Esophagus muscularis mucosa (tissue), 4 donors: ENCODE measurements at regions not wholly inside any gene's neighbourhood (a gene's known extent, or its start where the extent isn't known, plus 50 kb on each side); places are given as distances from the start of the nearest gene placed in this dataset.

Source experiments
- DNase-seq: peaks from one replicate; pipeline ENCODE4 v3.0.0-alpha.2; 2017; ENCODE audit errors: extremely low spot score
- H3K27ac ChIP-seq, 4 donors: fragments of 200-600 bp; sonication (generic); replicated peaks in 1 of 4; 1 replicate in 3 of 4; 2 replicates in 1 of 4; pipeline ENCODE4 v1.5.1; 2016 to 2019; ENCODE audit warnings: mild to moderate bottlenecking in 1 of 4
- H3K27me3 ChIP-seq, 4 donors: fragments of 200-600 bp; sonication (generic); one replicate each; pipeline versions ENCODE4 v1.5.1 to v1.6.0; 2016 to 2019
- H3K36me3 ChIP-seq, 4 donors: fragments of 200-600 bp; sonication (generic); one replicate each; pipeline ENCODE4 v1.5.1; 2016 to 2019
- H3K4me1 ChIP-seq, 4 donors: fragments of 200-600 bp; sonication (generic); one replicate each; pipeline ENCODE4 v1.5.1; 2016 to 2019
- H3K4me3 ChIP-seq, 4 donors: fragments of 200-600 bp; sonication (generic); 1 replicate in 2 of 4; 2 replicates in 2 of 4; pipeline ENCODE4 v1.5.1; 2016 to 2019; ENCODE audit warnings: mild to moderate bottlenecking in 4 of 4, moderate library complexity in 1 of 4
- H3K9me3 ChIP-seq, 4 donors: fragments of 200-600 bp; sonication (generic); 1 replicate in 3 of 4; 2 replicates in 1 of 4; pipeline ENCODE4 v1.5.1; 2016 to 2019
- EP300 ChIP-seq: sonication (generic); formaldehyde crosslinking; IDR thresholded peaks from one replicate; pipeline ENCODE4 v1.6.1; 2017; ENCODE audit warnings: antibody characterized with exemption
- POLR2A ChIP-seq: fragments of 450-650 bp; IDR thresholded peaks from one replicate; pipeline ENCODE4 v1.6.1; 2017; ENCODE audit warnings: antibody characterized with exemption, moderate library complexity, mild to moderate bottlenecking, low read depth
- POLR2AphosphoS5 ChIP-seq, 2 donors: sonication (generic); formaldehyde crosslinking; IDR thresholded peaks; one replicate each; pipeline ENCODE4 v1.6.1; 2017; ENCODE audit warnings: antibody characterized with exemption in 2 of 2
- WGBS: methylation state at CpG from one replicate; pipeline ENCODE4 v1.1.5; 2018; 5-methylcytosine and 5-hydroxymethylcytosine counted together
- intact Hi-C: fragments of 100-400 bp; cut with DNase I; formaldehyde crosslinking; loops from one replicate; pipeline ENCODE4 v1.15.1; 2023
- TF ChIP-seq, protein P1 (sequence below), 3 experiments: fragments of 200-600 bp in 2 of 3; fragments of 450-650 bp in 1 of 3; sonication (generic) in 2 of 3; IDR thresholded peaks; one replicate each; pipeline ENCODE4 v1.5.1; 2017 to 2019; ENCODE audit warnings: antibody characterized with exemption in 3 of 3, mild to moderate bottlenecking in 2 of 3, moderate library complexity in 1 of 3

DNA sequence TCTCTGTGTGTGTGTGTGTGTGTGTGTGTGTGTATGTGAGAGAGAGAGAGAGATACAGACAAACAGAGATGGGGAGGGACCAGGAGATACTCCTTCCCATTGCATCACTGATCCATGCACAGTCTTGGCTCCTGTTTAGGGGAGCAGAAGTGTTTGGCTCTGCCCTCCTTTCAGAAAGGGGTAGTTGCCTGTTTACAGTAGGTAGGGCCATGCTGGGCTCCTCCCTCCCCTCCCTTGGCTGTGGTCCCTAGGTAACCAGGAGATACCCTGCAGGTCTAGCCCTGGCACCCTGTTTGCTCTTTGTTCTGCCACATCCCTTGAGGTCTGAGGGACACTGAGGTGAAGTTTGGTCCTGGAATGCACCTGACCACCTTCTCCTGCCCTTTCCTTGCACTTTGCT lies 95.3 kb downstream of the RAMP3 start:
- H3K4me1 ChIP-seq: no peaks in the 10 kb centered on the region
- TF ChIP-seq, protein P1, sequence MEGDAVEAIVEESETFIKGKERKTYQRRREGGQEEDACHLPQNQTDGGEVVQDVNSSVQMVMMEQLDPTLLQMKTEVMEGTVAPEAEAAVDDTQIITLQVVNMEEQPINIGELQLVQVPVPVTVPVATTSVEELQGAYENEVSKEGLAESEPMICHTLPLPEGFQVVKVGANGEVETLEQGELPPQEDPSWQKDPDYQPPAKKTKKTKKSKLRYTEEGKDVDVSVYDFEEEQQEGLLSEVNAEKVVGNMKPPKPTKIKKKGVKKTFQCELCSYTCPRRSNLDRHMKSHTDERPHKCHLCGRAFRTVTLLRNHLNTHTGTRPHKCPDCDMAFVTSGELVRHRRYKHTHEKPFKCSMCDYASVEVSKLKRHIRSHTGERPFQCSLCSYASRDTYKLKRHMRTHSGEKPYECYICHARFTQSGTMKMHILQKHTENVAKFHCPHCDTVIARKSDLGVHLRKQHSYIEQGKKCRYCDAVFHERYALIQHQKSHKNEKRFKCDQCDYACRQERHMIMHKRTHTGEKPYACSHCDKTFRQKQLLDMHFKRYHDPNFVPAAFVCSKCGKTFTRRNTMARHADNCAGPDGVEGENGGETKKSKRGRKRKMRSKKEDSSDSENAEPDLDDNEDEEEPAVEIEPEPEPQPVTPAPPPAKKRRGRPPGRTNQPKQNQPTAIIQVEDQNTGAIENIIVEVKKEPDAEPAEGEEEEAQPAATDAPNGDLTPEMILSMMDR (IDR thresholded peaks at IDR 0.05): no peak
- TF ChIP-seq EP300: no peak
- TF ChIP-seq POLR2A: no peak
- no peak for TF ChIP-seq POLR2AphosphoS5 (IDR thresholded peaks at IDR 0.05)
- peak; percentile 79 for DNase-seq
- intact Hi-C loops: no loop called here
- H3K9me3 ChIP-seq: no peaks in the 10 kb centered on the region
- no peak overlapping the region for H3K4me3 ChIP-seq
- H3K27me3 ChIP-seq: no peaks in the 10 kb centered on the region
- no peaks in the 10 kb centered on the region for H3K36me3 ChIP-seq
- no peak overlapping the region for H3K27ac ChIP-seq

DNA sequence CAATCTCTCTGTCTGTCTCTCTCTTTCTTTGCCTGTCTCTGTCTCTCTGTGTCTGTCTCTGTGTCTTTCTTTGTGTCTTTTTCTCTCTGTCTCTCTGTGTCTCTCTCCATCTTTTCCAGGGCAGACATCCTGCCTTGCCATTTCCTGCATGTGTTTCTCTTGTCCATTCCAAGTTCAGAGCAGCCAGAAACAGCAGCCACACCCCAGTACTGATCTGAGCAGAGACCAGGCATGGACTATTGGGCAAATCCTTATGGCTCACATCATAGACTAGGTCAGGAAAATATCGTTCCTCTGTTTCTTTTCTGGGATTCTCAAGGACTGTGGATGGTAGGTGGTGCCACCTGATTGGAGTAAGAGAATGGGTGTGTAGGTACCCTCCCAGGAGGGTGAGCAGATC lies 95.8 kb downstream of the RAMP3 start:
- intact Hi-C loops: no loop called here
- Histone ChIP-seq H3K4me1 (no peaks in the 10 kb centered on the region), H3K9me3 (no peaks in the 10 kb centered on the region), H3K4me3 (no peak overlapping the region), H3K27me3 (no peaks in the 10 kb centered on the region), H3K36me3 (no peaks in the 10 kb centered on the region), H3K27ac (no peak overlapping the region)
- TF ChIP-seq, protein P1 (IDR thresholded peaks at IDR 0.05): no peak
- TF ChIP-seq POLR2A (no peak), EP300 (no peak), POLR2AphosphoS5 (IDR thresholded peaks at IDR 0.05) (no peak)
- peak; percentile 60 for DNase-seq
- 38% methylated on average over 1 of the region's 1 CpG for WGBS

DNA sequence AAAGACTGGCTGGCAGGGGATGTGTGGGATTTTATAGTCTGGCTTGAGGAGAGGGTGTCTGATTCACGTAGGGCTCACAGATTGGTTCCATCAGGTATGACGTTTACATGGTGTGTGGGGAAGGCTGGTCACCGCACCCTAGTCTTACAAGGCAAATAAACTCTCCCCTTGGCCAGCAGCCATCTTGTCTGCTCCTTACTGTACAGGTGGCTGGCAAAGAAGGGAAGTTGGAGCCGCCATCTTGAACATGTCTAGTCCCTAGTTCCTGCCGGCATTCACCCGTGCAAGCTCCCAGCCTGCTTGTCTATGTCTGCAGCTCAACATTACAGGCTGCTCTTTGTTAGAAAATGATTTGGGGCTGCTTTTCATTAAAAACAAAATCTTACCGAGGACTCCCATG lies 97.6 kb downstream of the RAMP3 start:
- Histone ChIP-seq H3K27me3 (peaks cover 0 to 17% (median 0%) of the 10 kb centered on the region in 4 donors), H3K4me1 (peaks cover 0 to 10% (median 3%) of the 10 kb centered on the region in 4 donors), H3K36me3 (no peaks in the 10 kb centered on the region), H3K4me3 (no peak overlapping the region), H3K27ac (no peak overlapping the region), H3K9me3 (no peaks in the 10 kb centered on the region)
- 83% methylated on average over 7 of the region's 7 CpGs for WGBS
- intact Hi-C loops: no loop called here
- peak; percentile 57 for DNase-seq
- TF ChIP-seq, protein P1 (IDR thresholded peaks at IDR 0.05): no peak
- TF ChIP-seq EP300 (no peak), POLR2AphosphoS5 (IDR thresholded peaks at IDR 0.05) (no peak), POLR2A (no peak)

DNA sequence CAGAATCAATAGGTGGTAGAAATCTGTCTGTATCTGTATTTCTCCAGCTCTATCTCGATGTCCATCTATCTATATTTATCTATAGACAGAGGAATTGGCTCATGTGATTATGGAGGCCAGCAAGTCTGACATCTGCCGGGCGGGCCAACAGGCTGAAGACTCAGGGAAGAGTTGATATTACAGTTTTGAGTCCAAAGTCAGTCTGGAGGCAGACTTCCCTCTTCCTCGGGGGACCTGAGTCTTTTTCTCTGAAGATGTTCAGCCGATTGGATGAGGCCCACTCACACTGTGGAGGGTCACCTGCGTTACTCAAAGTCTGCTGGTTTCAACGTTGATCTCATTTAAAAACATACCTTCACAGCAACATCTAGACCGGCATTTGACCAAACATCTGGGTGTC lies 98.7 kb downstream of the RAMP3 start:
- 78% methylated on average over 8 of the region's 8 CpGs for WGBS
- DNase-seq: peak; percentile 62
- H3K36me3 ChIP-seq: no peaks in the 10 kb centered on the region
- TF ChIP-seq EP300 (no peak), POLR2A (no peak), POLR2AphosphoS5 (IDR thresholded peaks at IDR 0.05) (no peak)
- TF ChIP-seq, protein P1 (IDR thresholded peaks at IDR 0.05): no peak
- peaks cover 0 to 10% (median 4%) of the 10 kb centered on the region in 4 donors for H3K4me1 ChIP-seq
- intact Hi-C loops: no loop called here
- no peak overlapping the region for H3K4me3 ChIP-seq
- H3K9me3 ChIP-seq: no peaks in the 10 kb centered on the region
- H3K27me3 ChIP-seq: peaks cover 0 to 21% (median 0%) of the 10 kb centered on the region in 4 donors
- H3K27ac ChIP-seq: no peak overlapping the region

DNA sequence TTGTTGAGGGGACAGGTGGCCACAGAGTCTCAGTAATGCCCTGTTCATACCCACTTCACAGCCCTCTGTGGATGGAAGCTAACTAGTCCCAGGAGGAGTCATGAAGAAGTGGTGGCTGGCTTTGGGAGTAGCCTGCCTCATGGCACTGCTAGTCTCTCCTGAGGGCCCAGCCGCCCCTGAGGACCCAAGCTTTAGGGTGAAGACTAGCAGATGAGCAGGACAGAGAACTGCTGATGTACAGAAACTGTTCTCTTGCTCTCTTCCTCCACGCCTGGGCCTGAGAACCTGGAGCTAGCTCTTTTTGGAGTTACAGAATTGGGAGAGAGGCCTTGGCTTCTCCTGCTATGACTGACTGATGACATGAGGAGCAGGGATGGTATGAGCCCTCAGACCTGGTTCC lies 99.2 kb downstream of the RAMP3 start:
- Histone ChIP-seq H3K36me3 (no peaks in the 10 kb centered on the region), H3K4me3 (no peak overlapping the region), H3K27me3 (peaks cover 0 to 21% (median 0%) of the 10 kb centered on the region in 4 donors), H3K27ac (no peak overlapping the region), H3K9me3 (no peaks in the 10 kb centered on the region), H3K4me1 (peaks cover 0 to 10% (median 4%) of the 10 kb centered on the region in 4 donors)
- TF ChIP-seq EP300: no peak
- no peak for TF ChIP-seq POLR2AphosphoS5 (IDR thresholded peaks at IDR 0.05)
- intact Hi-C loops: no loop called here
- DNase-seq: peak; percentile 88
- 78% methylated on average over 2 of the region's 2 CpGs for WGBS
